Choroid plexus epithelial cell (primary cell): ENCODE measurements at regions not wholly inside any gene's neighbourhood (a gene's known extent, or its start where the extent isn't known, plus 50 kb on each side); places are given as distances from the start of the nearest gene placed in this dataset.
"Not testable (repeated sequence)": the region's sequence is repeated elsewhere in the genome, so short reads cannot be mapped to it uniquely, and the experiment has no call there.

Experiments
- DNase-seq: peaks from one replicate; pipeline ENCODE4 v3.0.0-alpha.2; 2010; ENCODE audit warnings: low read depth
- H3K4me3 ChIP-seq: 2 replicates; pipeline ENCODE4 v1.5.1; 2011; ENCODE audit warnings: low read depth, mild to moderate bottlenecking, control low read depth, low read length, moderate library complexity
- CTCF ChIP-seq: conservative IDR thresholded peaks from 2 replicates; pipeline ENCODE4 v1.5.1; 2011; ENCODE audit warnings: low read depth, mild to moderate bottlenecking, control low read depth, inconsistent platforms, low read length, moderate library complexity

- peak; percentile 69 for DNase-seq
- H3K4me3 ChIP-seq: no peak overlapping the region
- no peak for TF ChIP-seq CTCF
These were observed 119.2 kb upstream of the FHL2 start for GRCh38 chr2:105517814-105518705.

GRCh38 chr2:105515581-105516415 lies 116.9 kb upstream of the FHL2 start:
- no peak overlapping the region for H3K4me3 ChIP-seq
- no peak for TF ChIP-seq CTCF
- DNase-seq: no peak

GRCh38 chr2:105514576-105514975 lies 115.7 kb upstream of the FHL2 start:
- TF ChIP-seq CTCF: no peak
- DNase-seq: no peak
- H3K4me3 ChIP-seq: no peak overlapping the region

GRCh38 chr2:105510761-105511528 lies 112.1 kb upstream of the FHL2 start:
- TF ChIP-seq CTCF: no peak
- H3K4me3 ChIP-seq: no peak overlapping the region
- peak; percentile 81 for DNase-seq

GRCh38 chr2:105509269-105510086 lies 110.6 kb upstream of the FHL2 start:
- DNase-seq: no peak
- no peak for TF ChIP-seq CTCF
- no peak overlapping the region for H3K4me3 ChIP-seq

- DNase-seq, H3K4me3 ChIP-seq: not testable (repeated sequence)
These were observed 108.0 kb upstream of the FHL2 start for GRCh38 chr2:105506860-105507259.
